ENCODE measurements at regions not wholly inside any gene's neighbourhood (a gene's known extent, or its start where the extent isn't known, plus 50 kb on each side); places are given as distances from the start of the nearest gene placed in this dataset.
"Not testable (repeated sequence)": the region's sequence is repeated elsewhere in the genome, so short reads cannot be mapped to it uniquely, and the experiment has no call there.

DNA sequence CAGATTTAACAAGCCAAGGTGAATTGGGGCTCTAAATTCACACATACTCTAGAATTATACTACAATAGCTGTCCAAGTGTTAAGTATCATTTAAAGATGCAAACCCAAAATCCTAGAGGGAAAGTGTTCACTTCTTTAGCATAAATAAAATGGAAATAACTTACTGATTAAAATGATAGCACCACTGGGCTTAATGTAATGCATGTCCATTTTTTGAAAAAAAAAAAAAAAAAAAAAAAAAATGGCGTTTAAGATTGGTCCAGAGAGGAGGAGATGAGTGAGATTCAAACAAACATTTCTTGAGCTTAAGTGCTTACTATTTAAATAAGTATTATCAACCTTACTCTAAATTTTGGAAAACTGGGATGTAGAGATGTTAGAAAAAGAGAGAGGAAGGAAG lies 251.5 kb upstream of the CWC22 start:
- no peak for DNase-seq

DNA sequence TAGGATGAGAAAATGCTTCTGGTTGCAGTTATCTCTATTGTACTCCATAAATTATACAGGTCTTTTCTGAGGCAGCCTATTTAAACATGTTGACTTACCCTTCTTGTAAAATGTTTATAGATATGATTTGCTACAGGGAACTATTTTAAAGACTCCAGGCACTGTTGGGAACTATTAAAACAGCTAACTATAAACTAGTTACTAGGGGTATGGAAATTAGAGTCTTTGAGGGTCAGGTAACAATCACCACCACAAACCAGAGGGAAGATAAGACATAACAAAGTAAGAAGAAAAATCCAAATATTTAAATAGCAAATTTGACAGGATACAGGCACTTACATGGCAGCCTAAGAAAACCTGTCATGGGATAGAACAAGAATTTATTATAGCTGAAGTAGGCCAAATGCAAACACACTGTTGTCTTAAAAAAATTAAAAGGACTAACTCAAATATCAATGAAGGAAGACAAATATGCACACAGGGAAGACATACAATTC lies 251.0 kb upstream of the CWC22 start:
- no peak for DNase-seq

DNA sequence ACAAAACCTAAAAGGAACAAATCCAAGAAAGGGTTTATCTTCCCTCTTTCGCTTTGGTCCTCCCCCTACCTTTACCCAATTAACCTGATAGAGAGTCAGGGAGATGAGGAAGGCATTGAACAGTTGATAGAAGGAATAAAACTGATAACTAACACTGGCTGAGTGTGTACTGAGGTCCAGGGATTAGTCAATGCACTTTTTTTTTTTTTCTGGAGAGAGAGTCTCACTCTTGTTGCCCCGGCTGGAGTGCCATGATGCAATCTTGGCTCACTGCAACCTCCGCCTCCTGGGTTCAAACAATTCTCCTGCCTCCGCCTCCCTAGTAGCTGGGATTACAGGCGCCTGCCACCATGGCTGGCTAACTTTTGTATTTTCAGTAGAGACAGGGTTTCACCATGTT lies 250.2 kb upstream of the CWC22 start:
- DNase-seq, result no peak

DNA sequence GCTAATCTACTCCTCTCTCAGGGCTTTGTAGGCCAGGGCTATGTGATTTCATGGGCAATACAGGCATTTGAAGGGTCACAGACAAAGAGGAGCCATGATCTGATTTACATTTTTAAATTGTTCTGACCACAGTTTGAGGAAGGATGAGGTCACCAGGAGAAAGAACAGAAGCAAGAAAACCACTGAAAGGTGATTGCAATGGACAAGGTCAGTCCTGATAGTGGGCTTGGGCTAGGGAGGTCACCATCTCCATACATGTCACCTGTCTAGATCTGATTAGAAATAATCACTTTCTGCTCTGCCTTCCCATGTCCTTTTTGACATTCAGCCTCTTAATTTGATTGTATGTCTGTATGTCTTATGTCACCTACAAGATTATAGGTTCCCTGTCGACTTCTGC lies 248.9 kb upstream of the CWC22 start:
- DNase-seq, result no peak

DNA sequence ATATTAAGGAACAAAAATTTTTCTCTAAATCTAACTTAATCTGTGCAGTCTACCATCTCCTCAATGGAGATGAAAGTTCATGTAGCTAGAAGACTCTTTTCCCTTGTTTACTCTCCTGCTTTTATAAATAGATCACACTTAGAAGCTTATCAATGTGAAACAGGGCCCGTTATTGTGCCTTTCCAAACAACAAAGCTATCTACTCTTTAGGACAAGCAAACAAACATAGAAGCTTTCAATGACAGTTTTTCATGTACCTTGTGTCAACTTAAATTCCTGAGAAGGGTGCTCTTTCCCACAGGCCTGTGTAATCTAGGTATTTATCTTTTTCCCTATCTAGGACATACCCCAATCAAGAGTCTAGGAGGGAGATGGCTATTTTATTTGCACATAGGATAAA lies 247.8 kb upstream of the CWC22 start:
- no peak for DNase-seq

DNA sequence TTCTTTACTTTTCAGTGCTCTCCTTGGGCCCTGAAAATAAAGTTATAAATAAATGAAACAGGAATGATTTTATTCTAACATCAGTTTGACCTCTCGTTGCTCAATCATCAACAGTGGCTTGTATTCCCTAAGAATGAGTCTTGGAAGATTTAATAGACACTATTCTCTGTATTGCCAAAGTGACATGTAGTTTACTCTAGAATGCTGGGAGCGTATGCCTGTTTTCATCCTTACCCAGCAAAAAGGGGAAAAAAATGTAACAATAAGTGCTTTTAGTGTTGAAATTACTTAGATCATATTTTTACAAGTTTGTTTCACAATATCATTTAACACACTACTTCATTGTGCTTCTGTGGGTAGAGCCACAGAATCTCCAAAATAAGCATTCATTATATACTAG lies 240.6 kb upstream of the CWC22 start:
- no peak for DNase-seq

DNA sequence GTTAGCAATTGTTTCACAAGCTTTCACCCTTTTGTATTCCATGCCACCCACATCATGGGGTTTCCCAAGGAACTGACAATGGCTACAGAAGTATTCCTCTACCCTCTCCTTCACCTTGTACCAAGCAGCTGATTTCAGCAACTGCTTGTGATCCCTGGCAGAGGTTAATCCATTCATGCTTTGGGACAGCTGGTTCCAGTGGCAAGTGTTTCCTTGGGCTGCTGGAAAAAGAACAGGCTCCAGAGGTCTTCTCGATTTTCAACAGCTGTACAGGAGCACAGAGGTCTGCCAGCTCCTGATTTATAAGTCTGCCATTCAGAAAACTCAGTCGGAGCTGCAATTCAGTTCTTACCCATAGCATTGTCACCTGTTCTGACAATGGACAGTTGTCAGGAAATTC lies 239.2 kb upstream of the CWC22 start:
- DNase-seq, result no peak

DNA sequence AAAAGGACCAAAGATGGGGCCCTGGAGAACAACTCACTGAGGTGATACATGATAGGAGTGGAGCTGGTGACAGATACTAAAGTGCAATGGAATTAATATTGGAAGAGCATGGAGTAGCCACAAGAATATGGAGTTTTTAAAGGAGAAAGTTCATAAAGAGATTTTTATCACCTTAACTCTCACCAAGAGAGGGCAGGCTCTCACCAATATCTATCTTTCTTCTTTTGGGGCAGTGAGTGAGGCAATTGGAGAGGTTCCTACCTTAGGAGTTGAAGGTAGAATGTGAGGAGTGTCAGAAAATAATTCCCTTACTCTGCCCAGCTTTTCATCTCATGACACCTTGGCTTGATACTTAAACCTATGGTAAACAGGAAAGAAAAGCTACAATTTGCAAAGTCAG lies 233.7 kb upstream of the CWC22 start:
- no peak for DNase-seq

DNA sequence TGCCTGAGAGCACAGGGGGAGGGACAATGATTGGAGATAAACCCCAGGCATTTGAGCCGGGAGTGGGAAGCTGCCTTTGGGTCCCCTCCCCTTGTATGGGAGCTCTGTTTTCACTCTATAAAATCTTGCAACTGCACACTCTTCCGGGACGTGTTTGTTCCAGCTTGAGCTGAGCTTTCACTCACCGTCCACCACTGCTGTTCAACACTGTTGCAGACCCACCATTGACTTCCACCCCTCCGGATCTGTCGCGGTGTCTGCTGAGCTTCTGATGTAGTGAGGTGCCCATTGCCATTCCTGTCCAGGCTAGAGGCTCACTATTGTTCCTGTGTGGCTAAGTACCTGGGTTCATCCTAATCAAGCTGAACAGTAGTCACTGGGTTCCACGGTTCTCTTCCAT lies 231.6 kb upstream of the CWC22 start:
- DNase-seq, result no peak

DNA sequence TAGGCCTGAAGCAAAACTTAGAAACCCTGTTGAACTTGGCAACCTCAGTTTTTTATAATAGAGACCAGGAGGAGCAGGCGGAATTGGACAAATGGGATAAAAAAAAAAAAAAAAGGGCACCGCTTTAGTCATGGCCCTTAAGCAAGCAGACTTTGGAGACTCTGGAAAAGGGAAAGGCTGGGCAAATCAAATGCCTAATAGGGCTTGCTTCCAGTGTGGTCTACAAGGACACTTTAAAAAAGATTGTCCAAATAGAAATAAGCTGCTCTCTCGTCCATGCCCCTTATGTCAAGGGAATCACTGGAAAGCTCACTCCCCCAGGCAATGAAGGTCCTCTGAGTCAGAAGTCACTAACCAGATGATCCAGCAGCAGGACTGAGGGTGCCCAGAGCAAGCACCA lies 229.0 kb upstream of the CWC22 start:
- DNase-seq, result not testable (repeated sequence)

DNA sequence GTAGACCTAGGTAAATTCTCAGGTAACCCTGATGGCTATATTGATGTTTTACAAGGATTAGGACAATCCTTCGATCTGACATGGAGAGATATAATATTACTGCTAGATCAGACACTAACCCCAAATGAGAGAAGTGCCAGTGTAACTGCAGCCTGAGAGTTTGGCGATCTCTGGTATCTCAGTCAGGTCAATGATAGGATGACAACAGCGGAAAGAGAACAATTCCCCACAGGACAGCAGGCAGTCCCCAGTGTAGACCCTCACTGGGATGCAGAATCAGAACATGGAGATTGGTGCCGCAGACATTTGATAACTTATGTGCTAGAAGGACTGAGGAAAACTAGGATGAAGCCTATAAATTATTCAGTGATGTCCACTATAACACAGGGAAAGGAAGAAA lies 228.4 kb upstream of the CWC22 start:
- DNase-seq, result not testable (repeated sequence)

DNA sequence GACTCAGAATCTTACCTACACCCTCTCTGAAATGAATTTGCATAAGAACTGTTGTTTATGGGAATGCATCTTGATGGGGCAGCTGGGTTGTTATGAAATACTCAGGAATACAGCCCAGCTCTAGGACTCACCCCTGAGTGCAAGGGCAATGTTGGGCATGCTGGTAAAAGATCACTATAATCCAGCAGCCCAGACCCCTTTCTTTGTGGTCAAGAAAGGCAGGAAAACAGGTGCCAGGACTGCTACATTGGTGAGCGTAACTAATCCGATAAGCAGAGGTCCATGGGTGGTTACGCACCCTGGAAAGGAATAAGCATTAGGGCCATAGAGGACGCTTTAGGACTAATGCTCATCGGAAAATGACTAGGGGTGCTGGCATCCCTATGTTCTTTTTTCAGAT lies 227.9 kb upstream of the CWC22 start:
- DNase-seq, result not testable (repeated sequence)

DNA sequence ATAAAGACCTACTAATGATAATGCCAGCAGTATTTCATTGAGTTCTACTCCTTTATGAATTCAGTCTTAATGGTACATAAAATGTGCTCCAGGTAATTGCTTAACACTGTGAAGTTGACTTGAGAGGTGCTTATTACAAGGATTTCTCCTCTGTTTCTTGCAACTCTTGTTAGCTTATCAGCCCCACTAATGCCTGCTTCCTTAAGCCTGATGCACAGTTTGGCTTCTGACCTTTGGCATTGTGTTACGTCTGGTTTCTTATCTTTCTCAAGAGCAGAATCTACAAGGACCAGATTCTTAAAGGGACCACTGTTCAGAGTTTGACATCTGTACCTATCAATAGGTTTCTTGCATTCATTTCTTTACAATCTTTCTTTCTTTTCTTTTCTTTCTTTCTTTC lies 223.9 kb upstream of the CWC22 start:
- DNase-seq, result no peak

DNA sequence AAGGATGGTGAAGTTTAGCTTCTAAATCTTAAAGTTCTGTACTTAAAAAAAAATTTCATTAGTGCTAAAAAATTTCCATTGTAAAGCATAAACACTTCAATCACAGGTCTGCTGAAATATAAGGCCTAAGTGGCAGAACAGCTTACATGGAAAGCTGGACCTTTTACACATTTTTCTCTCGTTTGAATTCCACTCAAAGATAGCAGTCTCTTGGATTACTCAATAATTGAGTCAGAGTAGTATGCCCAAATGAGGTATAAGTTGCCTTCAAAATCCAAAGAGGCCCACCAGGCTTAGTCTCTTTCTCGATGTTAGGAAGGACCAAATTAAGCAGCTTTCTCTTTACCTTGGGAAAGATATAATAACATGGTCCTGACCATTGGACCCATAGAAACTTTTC lies 220.4 kb upstream of the CWC22 start:
- DNase-seq, result no peak

DNA sequence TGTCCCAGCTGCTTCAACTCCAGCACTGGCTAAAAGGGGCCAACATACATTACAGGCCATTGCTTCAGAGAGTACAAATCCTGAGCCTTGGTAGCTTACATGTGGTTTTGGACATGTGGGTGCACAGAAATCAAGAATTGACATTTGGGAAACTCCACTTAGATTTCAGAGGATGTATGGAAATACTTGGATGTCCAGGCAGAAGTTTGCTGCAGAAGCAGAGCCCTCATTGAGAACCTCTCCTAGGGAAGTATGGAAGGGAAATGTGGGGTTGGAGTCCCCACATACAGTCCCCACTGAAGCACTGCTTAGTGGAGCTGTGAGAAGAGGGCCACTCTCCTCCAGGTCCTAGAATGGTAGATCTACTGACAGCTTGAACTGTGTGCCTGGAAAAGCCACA lies 218.0 kb upstream of the CWC22 start:
- no peak for DNase-seq

DNA sequence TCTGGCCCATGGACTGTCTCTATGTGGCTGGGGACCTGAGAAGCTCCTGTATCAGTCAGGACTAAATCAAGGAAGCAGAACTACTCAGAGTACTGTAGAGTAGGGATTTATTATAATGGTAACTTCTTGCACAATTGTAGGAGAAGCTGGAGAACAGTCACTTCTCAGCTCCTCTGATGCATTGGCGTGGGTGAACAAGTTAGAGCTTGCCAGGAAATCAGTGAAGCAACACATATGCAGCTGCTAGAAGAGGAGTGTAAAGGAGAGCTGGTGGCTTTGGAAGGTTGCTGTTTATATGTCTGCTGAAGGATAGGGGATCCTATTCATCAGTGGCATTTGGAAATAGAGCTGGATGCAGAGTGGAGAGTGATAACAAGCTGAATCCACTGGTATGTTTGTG lies 215.5 kb upstream of the CWC22 start:
- DNase-seq, result no peak

DNA sequence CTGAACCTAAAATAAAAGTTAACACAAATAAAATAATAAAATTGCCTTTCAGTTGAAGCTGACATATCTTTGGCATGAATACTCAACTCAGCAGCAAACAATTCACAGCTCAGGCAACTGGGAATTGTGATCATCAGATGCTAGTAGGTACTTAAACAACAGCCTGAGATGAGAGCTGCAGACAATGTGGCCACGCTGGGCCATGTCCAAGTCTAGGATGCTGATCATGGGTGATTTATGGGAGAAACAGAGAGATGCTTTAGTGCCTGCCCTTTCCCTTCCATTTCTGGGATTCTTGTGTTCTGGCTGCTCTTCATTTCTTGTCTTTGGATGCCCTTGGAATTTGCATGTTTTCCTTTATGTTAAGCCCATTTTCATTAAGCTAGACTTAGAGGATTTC lies 212.4 kb upstream of the CWC22 start:
- no peak for DNase-seq

DNA sequence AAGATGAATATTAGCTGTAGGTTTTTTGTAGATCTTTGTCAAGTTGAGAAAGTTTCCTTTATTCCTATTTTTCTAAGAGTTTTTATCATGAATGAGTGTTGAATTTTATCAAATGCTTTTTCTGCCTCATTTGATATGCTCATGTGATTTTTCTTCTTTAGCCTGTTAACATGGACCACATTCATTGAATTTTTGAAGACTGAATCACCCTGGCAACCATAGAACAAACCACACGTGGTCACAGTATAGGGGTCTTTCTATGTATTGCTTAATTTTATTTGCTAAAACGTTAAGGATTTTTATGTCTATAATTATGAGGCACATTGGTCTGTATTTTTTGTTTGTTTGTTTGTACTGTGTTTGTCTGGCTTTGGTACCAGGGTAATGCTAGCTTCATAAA lies 201.7 kb upstream of the CWC22 start:
- no peak for DNase-seq

DNA sequence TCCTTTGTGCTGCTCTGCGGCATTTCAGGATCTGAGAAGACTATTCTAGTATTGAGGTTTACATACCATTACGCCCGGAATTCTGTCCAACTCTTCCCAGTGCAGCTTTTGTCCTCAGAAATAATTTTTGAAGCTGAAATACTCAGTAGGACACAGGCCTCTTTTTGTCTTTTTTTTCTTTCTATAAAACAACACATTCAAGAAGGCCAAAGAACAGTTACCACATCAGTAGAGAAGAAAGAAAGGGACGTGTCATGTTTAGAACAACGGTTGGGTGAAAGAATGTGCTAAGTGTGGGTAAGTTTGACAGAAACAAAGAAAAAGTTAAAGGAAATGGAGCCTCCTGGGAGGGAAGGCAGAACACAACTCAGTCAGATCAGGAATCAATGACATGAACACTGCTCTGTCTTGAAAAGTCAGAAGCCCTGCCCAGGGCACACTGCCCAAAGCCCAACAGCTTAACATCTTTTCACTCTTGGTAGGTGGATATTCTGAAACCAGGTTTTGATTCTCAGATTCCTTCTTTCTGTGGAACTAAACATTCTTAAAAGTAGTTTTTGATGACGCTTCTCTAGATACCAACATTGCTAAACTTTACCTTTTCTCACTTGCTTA lies 198.6 kb upstream of the CWC22 start:
- DNase-seq, result no peak

DNA sequence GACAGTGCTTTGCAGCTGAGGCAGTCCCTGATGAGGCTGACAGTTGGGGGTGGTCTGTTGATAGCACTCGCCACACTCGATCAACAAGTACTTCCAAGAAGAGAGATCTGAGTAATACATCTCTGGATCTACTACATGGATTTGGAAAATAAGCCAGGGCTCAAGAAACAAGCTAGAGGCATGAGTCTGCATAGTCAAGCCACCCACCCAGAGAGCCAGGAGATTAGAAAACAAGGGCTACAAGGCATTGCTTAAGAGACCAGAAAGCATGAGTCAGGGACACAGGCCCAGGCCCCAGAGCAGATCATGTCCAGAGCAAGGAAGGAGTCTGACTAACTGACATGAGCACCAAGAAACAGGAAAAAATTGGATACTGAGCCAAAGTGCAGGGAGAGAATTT lies 196.9 kb upstream of the CWC22 start:
- DNase-seq, result no peak

DNA sequence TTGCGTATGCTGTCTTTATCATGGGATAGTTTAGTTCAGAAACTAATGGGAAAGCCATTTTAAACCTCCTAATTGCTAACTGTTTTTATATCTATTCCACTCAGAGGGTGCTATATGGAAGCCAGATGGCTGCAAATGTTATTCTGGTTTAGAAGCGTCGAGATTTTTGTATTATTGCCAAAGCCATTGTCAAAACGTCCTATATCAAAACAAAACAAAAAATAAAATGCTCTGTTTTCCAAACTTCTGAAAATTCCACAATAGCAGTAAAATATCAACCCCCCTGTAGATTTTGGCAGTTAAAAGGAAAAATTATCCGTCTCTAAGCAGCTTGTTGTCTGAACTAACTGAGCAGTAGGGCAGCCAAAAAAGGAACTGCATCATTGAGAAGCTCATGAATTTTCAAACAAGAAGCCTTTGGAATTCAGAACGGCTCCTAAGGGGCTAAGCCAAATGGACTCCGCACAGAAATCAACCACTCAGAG lies 195.4 kb upstream of the CWC22 start:
- DNase-seq, result no peak

DNA sequence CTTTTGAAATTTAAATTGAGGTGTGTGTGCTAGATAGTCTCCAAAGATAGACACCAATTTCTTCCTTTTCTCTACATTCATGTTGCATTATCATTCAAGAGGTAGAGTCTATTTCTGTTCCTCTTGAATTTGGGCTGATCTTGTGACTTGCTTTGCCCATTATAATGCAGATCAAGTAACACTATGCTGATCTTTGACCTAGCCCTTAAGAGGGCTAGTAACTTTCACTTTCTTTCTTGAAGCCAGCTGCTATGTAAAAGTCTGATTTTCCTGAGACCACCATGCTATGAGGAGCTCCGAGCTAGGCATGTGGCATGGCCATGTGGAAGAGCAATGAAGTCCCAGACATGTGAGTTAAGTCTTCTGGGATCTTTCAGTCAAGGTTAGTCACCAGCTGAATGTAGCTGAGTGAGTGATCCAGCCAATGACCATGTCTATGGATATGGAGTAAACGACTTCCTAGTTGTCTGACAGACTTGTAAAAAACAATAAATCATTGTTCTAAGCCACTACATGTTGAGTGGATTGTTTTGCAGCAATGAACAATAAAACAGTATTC lies 189.4 kb upstream of the CWC22 start:
- DNase-seq, result no peak

DNA sequence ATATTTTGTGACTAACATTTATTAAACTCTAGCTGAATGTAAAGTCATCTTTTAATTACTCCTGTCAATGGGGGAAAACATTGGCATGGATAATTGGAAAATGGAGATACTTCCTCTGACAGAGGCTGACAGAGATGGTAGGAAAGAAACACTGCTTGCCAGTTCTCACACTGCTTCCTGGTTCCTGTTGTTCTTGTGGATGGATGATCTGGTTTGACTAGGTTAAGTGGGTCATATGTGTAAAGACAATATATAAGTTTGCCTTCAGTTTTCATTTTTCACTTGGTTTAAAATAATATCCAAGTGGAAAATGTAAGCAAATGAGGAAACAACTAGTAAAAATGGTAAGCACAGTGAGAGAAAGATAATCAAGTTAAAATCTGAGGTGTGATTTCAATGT lies 188.8 kb upstream of the CWC22 start:
- no peak for DNase-seq

DNA sequence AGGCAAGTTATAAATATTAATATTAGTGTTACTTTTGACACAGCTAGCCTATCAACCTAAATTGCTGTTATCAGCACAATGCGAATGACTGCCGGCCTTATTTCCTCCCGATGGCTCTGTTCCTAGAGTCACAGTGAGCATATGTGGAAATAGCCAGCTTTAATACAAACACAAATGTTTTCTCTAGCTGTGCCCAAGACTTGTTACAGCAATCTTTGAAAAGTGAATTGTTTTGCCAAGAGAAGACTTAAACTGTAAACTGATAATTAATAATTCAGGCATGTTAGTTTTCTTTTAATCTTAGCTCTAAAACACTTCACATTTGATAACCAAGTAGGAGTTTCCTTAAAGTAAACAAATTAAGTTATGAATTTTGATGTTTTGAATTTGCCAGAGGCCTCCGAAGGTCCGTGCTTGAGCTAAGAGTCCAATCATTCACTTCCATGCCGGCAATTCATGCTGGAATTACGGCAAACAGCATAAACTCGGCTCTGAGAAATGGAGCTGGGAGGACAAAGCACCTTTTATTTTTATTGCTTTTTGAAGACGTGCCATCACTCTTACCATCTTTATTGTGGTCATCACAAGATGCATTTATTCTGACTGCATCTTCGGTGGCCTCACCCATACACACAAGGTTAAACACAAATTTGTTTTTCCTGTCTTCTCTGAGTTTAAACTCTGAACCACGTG lies 184.5 kb upstream of the CWC22 start:
- no peak for DNase-seq

DNA sequence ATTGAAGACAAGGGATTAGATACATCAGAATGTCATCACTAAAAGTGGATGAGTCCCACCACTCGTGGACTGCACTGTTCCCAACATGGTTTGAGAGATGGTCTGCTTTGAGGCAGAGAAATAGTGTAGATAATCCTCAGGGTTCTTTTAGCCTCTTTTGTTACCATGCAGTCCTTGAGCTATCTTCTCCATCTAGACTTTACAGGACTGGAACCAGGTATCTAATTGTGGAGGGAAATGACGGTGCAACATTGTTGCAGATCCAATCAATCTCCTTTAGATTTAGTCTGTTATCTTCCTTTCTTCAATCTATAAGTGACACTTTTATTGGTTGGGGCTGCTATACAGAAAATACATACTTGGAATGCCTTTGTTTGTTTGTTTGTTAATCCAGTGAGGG lies 183.8 kb upstream of the CWC22 start:
- no peak for DNase-seq

Data from NCI-H1436 treated with DMSO at 0.1 percent for 48 hours (cell line).